NCI-H2196 (cell line): ENCODE measurements at regions not wholly inside any gene's neighbourhood (a gene's known extent, or its start where the extent isn't known, plus 50 kb on each side); places are given as distances from the start of the nearest gene placed in this dataset.
"Not testable (repeated sequence)": the region's sequence is repeated elsewhere in the genome, so short reads cannot be mapped to it uniquely, and the experiment has no call there.

Experiments
- DNase-seq: peaks from one replicate; lab custom pipeline; 2025; ENCODE audit not compliant: unreplicated experiment; lab: John Stamatoyannopoulos, UW

DNA sequence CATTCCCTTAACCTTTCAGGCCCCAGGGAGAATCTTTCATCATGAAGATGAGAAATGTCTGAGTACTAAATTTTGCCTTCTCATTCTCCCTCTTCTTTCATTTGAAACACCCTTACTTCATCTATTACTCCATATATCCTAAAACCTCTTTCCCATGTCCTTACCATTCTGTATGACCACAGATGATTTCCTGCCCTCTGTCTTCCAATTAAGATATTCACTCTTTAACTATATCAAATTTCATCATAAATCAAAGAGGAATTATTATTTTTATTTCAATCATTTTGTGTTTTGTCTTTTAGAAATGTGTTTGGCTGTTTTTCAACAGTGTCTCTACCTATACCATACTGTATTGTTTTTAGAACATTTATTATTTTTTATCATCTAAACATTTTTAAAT lies 964.9 kb upstream of the KLHL29 start:
- no peak for DNase-seq

DNA sequence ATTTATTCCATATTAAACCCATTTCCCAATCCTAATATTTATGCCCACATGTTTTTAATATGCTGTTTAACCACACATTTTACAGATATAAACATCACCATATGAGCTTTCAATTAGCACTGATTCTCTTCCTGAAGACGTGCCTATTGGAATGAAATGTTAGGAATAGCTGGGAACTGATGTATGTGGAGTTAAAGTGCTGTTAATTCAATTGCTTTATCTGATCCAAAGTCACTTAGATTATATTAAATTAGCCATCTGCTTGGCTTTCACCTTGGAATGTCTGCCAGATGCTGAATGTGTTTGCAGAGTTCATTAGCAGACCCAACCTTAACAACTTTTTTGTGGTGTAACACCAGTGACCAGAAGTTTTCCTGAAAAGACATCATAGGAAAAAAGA lies 942.9 kb upstream of the KLHL29 start:
- no peak for DNase-seq

DNA sequence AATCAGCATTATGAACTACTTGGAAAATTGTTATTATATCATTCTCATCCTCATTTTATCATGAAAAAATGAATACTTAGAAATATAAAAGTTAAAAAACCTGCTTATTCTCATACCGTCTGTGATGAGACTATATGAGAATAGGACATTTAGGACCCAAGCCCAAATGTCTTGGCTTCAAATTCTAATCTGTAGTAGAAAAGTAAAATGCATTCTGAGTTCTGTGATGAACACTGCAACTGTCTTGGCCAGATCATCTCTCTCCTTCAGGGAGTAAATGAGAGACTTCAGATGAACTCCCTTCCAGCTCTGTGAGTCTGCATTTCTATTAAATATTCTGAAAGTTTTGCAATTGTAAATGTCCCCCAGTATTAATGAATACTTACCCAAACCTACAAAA lies 940.7 kb upstream of the KLHL29 start:
- DNase-seq: no peak

DNA sequence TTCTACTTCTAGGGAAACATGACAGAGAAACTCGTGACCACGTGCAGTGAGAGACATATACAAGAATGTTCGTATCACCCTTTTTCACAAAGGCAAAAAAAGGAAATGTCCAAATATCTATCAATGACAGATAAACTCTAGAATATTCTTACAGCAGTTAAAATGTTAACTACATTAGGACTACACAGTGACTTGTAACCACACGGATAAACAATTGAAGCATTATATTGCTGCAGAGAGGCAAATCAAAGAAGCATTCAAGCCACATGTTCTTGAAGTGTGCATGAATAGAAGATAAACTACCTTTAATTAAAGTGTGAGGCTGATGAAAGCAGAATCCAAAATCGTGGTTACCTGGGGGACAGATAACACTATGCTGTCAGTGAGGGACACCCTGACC lies 935.3 kb upstream of the KLHL29 start:
- DNase-seq: no peak

- DNase-seq: no peak
Observed at GRCh38 chr2:22450831-22451230, 934.1 kb upstream of the KLHL29 start.

- DNase-seq: no peak
Observed at GRCh38 chr2:22454826-22455485, 930.0 kb upstream of the KLHL29 start.

- no peak for DNase-seq
Observed at GRCh38 chr2:22458440-22458839, 926.5 kb upstream of the KLHL29 start.

GRCh38 chr2:22475103-22475502 lies 909.9 kb upstream of the KLHL29 start:
- DNase-seq: not testable (repeated sequence)

DNA sequence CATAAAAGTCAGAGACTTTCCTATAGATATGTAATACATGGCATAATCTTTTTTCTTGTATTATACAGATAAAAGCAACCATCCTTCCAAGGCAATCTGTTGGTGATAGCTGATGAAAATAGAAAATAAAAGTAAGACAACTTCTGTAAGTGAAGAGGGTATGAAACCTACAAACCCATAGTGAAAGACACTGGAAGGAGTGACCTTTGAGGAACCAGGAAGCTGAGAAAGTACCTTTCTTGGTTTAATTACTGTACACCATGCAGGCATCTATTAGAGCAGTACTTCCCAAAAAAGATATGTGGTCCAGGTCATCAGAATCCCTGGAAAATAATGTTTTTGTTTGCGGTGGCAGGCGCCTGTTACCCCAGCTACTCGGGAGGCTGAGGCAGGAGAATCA lies 906.6 kb upstream of the KLHL29 start:
- no peak for DNase-seq

DNA sequence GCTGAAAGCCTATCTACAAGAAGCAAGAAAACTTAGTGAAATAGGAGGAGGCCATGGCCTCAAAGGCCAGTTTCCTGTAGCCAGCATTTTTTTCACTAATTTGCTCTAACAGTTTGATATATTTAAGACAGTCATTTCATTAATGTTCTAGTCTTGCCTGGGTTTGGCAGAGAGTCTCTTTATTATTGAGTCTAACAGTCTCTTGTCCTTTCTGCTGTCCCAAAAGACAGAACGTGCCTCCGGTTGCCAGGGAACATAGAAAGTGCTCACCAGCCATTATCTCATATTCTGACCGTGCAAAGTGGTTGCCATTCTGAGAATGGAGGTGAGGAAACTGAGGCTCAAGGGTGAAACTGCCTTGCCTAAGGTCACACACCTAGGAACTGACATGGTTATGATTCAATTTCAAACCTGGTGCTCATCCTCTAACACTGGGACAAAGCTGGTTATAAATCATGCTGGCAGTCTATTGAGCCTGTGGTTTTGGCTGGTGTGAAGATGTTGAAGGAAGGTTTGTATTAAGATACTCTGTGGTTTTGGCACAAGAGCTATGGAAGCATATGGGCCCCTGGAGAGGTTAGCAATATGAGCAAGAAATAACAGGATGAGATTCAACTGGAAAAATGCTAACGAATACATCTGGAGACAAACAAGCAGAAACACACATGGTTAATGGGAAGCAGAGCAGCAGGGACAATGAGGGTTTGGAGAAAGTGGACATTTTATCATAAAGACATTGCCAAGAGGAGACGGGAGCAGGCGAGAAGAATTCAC lies 903.3 kb upstream of the KLHL29 start:
- DNase-seq: no peak

- DNase-seq: no peak
Observed at GRCh38 chr2:22483036-22483435, 901.9 kb upstream of the KLHL29 start.

DNA sequence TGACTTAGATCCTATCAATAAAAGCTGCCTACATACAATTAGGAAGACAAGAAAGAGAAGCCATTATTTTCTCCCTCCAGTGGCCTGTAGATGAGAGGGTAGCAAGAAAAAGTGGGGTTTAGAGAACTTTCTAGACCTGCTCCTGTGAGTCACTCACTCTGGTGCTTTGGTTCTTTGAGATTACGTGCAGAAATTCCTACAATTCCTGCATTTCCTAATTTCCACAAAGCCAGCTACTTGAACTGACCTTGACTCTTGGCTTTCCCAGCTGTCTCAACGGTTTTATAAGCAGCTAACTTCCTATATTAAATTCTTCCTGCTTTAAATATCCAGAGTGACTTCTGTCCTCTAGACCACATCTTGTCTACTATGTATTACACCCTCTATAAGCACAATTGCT lies 899.5 kb upstream of the KLHL29 start:
- no peak for DNase-seq

DNA sequence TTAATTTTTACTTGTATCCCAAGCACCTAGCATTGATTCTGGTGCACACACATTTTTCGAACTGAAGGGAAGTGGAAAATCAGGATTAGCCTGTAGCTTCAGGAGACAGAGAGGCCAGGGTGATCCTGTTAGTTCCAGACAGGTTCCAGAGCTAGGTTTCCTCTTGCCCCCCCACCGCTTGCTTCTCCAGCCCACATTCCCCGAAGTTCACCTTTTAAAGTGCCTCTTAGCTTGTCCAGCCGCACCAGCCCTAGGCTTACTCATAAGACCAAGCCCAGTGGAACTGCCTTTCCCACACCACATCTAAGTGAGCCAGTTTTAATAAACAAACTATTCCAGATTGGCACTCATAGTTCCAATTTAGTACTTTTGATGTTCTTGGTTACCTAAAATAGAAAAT lies 898.6 kb upstream of the KLHL29 start:
- DNase-seq: no peak

- DNase-seq: no peak
Observed at GRCh38 chr2:22487036-22487435, 897.9 kb upstream of the KLHL29 start.

DNA sequence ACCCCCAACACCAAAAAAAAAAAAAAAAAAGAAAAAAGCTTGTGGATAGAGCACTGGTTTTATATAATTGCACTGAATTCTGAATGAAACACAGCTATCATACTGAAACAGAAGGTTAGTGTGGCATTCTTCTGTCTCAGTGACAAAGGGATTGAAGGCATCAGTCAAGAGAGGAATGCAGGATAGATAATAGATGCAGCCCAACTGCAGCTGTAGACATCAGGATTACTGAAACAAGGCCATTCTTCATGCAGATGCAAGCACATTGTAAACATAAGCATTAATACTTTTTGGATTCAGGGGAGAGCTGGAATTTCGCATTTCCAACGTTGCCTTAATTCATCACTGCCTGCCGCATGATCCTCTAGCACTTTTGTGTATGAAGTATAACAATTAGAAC lies 897.4 kb upstream of the KLHL29 start:
- DNase-seq: no peak

- DNase-seq: no peak
Observed at GRCh38 chr2:22491442-22491841, 893.5 kb upstream of the KLHL29 start.

DNA sequence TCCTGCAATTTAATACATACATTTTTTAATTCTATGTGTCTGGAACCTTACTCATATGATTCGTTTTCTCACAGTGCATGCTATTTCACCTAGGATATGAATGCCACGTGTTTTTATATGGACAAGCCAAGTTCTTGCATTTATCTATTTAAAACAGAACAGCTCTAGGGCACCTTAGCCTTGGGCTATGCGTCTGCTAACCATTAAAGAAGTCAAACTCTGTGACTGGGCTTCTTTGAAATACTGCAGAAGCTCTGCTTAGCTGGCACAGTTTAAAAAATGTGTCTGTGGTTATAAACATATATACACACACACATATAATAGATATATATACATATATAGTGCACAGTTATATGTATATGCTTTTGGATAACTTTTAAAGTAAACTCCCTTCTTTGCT lies 890.8 kb upstream of the KLHL29 start:
- DNase-seq: no peak

DNA sequence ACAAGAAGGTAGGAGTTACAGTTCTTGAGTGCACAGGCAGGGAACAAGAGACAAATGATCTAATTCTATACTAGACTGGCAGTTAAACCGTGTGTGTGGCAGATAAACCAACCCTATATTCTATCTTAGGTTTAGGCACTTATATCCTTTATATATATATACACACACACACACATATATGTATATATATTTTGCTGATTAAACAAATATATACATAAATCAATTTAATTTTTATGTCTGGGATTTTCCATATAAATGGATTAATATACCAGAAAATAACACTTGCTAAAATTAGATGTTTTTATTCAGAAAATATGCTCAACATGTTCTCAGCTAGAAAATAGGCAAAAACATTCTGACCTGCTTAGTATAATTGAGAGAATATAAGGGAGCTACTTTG lies 887.9 kb upstream of the KLHL29 start:
- no peak for DNase-seq

DNA sequence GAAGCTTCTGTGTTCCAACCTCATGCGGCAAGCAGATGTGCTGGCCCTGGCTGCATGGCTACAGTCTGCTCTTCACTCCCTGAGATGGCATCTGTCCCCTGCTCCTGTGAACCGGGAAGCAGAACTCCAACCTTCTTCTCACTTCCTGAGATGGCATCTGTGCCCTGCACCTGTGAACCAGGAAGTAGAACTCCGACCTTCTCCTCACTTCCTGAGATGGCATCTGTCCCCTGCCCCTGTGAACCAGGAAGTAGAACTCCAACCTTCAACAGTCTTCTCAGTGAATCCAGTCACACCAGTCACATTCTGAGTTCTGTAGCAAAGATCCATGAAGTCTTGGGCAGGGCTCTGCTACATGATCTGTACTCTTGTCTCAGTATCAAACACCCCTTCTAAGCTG lies 887.2 kb upstream of the KLHL29 start:
- DNase-seq: no peak

- no peak for DNase-seq
Observed at GRCh38 chr2:22499082-22499839, 885.7 kb upstream of the KLHL29 start.

DNA sequence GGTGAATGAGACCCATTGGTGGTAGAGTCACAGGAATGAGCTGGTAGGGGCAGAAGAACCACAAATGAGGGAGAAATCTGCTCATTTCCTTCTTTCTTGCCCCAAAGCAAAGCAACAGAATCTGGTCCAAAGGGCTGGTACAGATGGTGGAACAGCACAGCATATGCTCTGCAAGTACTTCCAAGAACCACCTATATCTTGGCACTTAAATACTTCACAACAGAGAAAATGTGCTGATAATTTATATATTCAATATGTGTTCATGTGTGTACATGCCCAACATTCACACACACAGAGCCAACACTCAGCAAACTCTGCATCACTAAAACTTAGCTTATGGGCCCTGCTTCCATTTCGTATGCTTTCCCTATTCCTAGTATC lies 884.4 kb upstream of the KLHL29 start:
- no peak for DNase-seq

DNA sequence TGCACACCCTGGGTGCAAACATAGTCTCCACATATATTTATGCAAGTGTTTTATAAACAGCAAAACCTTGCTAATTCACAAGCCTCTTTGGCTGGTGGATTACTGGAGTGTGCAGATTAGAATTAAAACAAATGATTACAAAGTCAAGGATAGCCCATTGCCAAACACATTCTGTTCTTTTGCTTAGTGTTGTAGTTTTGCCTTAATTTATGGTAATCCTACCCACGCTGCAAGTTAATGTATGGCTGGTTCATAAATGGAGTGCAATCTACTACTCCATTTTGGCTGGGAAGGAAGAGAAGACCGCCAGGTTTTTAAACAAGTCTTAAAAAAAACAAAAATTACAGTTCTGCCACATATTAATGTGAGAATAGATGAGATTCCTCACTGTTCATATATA lies 883.1 kb upstream of the KLHL29 start:
- DNase-seq: no peak
